C4-2B (cell line): ENCODE measurements at regions not wholly inside any gene's neighbourhood (a gene's known extent, or its start where the extent isn't known, plus 50 kb on each side); places are given as distances from the start of the nearest gene placed in this dataset.
A peak's percentile ranks its signal among the peaks of the same experiment; 100 is the strongest.

Experiments
- H3K27ac ChIP-seq: fragments of 450-650 bp; 2 replicates; pipeline ENCODE4 v1.5.1; 2017
- ZFX ChIP-seq: fragments of 450-650 bp; IDR thresholded peaks from 2 replicates; pipeline ENCODE4 v1.6.1; 2017
- TF ChIP-seq, protein P1 (sequence below): fragments of 450-650 bp; conservative IDR thresholded peaks from 2 replicates; pipeline ENCODE4 v1.5.1; 2017; ENCODE audit warnings: mild to moderate bottlenecking

DNA sequence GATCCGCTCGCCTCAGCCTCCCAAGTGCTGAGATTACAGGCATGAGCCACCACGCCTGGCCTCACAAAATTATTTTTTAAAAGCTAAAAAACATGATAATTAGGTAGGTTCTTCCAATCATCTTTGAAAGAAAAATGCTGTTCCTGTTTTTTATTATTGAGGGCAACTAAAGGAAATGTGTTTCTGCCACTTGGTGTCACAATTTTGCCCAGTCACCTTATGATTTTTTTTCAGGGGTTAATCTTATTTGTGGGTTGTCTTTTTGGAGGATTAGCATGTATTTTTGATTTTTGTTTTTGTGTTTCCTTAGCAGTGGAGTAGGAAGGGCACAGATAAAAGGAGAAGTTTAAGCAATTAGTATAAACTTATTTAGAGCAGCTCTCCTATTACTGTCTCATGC is 79.8 kb downstream of the PRORP start:
- H3K27ac ChIP-seq, result peak overlapping the region; percentile 53
- TF ChIP-seq, protein P1, sequence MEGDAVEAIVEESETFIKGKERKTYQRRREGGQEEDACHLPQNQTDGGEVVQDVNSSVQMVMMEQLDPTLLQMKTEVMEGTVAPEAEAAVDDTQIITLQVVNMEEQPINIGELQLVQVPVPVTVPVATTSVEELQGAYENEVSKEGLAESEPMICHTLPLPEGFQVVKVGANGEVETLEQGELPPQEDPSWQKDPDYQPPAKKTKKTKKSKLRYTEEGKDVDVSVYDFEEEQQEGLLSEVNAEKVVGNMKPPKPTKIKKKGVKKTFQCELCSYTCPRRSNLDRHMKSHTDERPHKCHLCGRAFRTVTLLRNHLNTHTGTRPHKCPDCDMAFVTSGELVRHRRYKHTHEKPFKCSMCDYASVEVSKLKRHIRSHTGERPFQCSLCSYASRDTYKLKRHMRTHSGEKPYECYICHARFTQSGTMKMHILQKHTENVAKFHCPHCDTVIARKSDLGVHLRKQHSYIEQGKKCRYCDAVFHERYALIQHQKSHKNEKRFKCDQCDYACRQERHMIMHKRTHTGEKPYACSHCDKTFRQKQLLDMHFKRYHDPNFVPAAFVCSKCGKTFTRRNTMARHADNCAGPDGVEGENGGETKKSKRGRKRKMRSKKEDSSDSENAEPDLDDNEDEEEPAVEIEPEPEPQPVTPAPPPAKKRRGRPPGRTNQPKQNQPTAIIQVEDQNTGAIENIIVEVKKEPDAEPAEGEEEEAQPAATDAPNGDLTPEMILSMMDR, result no peak
- no peak for TF ChIP-seq ZFX

DNA sequence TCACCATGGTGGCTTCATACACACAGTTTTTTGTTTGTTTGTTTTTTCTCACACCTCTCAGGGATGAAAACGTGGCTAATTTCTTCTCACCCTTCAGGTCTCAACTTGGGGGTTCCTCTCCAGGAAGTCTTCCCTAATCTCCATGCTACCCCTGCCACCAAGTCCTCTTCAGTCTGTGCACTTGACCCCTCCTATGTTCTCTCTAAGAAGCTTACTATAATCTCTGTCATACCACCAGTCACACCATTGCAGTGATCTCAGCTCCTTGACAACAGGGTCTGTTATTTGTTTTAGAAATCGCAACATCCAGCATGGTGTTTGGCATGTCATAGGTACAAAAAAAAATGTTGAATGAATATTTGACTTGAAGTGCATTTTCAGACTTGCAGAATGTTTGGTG is 83.4 kb downstream of the PRORP start:
- no peak overlapping the region for H3K27ac ChIP-seq
- TF ChIP-seq, protein P1, result no peak
- no peak for TF ChIP-seq ZFX

DNA sequence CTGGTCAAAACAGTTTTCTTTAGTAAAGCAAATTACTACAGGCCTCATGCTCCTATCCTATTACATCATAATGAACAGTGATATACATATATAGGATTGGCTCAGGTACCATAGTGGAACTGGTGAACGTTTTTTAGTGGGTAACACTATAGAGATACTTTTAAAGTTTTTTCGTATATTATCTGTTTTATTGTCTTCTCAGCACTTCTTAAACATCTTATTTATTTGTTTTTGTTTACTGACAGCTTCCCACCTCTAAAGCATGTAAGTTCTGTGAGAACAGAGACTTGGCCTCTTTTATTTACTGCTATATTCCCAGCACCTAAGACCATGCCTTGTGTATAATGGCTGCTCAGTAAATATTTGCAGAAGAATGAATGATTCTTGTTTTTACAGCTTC is 81.1 kb upstream of the PSMA6 start:
- no peak for TF ChIP-seq ZFX
- TF ChIP-seq, protein P1, result no peak
- no peak overlapping the region for H3K27ac ChIP-seq

GRCh38 chr14:35212471-35213142 is 79.6 kb upstream of the PSMA6 start:
- no peak overlapping the region for H3K27ac ChIP-seq
- TF ChIP-seq ZFX, result no peak
- TF ChIP-seq, protein P1, result no peak

- no peak overlapping the region for H3K27ac ChIP-seq
- TF ChIP-seq, protein P1, result no peak
- no peak for TF ChIP-seq ZFX
Observed at GRCh38 chr14:35213143-35213788, 78.9 kb upstream of the PSMA6 start.

GRCh38 chr14:35213869-35214387 is 78.3 kb upstream of the PSMA6 start:
- TF ChIP-seq ZFX, result no peak
- TF ChIP-seq, protein P1, result no peak
- H3K27ac ChIP-seq, result no peak overlapping the region

- H3K27ac ChIP-seq, result peak overlapping the region; percentile 42
Observed at GRCh38 chr14:35214402-35214801, 77.8 kb upstream of the PSMA6 start.
